ENCODE measurements at regions not wholly inside any gene's neighbourhood (a gene's known extent, or its start where the extent isn't known, plus 50 kb on each side); places are given as distances from the start of the nearest gene placed in this dataset.
"Not testable (repeated sequence)": the region's sequence is repeated elsewhere in the genome, so short reads cannot be mapped to it uniquely, and the experiment has no call there.

GRCh38 chr6:3618642-3619041, 132.9 kb downstream of the PXDC1 start:
- DNase-seq (ENCODE audit: low read depth, low spot score) = no peak
- H3K4me3 ChIP-seq (ENCODE audit: low read depth, low read length) = no peak overlapping the region
- POLR2A ChIA-PET = no interaction called here
- no peak for TF ChIP-seq CTCF (IDR thresholded peaks at IDR 0.05; ENCODE audit: insufficient read depth, low read length, missing control alignments)
- CTCF ChIA-PET = no interaction called here

DNA sequence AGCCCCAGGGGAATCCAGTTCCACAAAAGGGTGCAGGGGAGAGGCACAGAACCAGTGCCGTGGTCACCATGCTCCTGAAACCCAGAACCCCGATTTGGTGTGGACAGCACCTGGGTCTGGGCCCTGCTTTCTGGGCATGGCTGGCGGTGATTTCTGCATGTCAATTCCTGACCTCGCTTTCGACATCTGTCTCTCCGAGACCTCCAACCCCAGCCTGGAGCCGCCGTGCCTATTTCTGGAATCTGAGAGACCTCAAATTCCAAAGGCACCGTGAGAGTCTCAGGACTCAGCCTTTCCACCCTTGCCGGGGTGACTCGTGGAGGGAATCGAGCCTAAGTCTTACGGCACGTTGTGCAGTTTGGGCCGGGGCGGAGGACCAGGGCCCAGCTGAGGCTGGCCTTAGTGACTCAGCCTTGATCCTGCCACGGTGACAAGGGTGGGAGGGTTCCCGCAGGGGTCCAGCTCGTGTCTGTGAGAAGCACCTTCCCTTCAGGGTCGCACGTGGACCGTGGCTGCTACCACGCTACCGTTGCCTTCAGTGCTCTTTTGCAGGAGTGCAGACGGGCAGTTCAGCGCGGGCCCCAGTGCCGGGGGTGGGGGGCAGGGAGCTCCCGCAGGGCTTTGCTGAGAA, 133.7 kb downstream of the PXDC1 start:
- CTCF ChIA-PET = no interaction called here
- H3K4me3 ChIP-seq (ENCODE audit: low read depth, low read length) = no peak overlapping the region
- TF ChIP-seq CTCF (IDR thresholded peaks at IDR 0.05; ENCODE audit: insufficient read depth, low read length, missing control alignments) = no peak
- DNase-seq (ENCODE audit: low read depth, low spot score) = no peak
- POLR2A ChIA-PET = no interaction called here

DNA sequence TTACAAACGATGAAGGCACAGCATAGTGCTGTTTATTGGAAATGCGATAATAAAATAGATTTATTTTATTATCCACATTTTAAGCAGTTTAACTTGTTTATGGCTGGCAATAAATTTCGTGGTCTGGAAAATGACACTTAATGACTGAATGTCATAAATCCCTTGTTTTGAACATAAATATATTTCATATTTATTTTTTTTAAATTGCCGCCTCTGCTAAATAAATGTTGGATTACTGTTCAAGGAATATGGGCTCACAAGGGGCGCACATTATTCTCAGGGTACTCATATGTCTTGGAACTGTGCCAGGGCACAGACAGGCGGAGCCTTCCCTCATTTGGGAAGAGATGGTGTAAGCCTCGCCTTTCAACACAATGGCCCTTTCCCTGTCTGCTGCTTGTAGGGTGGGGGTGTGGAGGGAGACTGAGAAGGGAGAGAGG, 134.3 kb downstream of the PXDC1 start:
- H3K4me3 ChIP-seq (ENCODE audit: low read depth, low read length) = no peak overlapping the region
- no peak for DNase-seq (ENCODE audit: low read depth, low spot score)
- CTCF ChIA-PET = no interaction called here
- no peak for TF ChIP-seq CTCF (IDR thresholded peaks at IDR 0.05; ENCODE audit: insufficient read depth, low read length, missing control alignments)
- POLR2A ChIA-PET = no interaction called here

DNA sequence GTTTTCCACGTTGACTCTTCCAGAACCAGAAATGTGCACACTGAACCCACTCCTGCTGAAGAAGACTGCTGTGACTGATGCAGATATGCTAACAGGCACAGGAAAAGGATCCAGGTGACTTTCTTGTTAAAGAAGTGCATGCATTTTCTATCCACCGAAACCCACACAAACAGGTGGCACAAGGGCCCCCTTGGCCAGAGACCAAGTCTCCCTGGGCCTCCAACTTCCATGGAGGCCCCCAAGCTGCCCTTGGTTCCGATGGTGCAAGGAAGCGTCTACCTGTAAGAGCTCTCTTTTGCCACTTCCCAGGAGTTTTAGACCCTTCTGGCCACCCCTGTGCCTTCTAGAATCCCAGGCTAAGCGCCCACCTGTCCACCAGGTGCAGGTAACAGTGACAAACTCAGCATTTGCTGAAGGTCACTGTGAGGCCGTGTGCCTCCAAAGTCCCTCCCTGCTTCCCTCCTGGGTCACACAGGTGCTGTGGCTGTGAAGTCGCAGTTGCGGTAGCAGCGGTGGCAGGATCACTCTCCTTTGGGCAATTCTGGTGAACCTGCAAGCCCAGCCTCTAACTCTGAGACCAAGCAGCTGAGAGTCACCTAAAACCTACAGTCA, 134.8 kb downstream of the PXDC1 start:
- no peak for DNase-seq (ENCODE audit: low read depth, low spot score)
- no peak for TF ChIP-seq CTCF (IDR thresholded peaks at IDR 0.05; ENCODE audit: insufficient read depth, low read length, missing control alignments)
- no peak overlapping the region for H3K4me3 ChIP-seq (ENCODE audit: low read depth, low read length)
- ChIA-PET POLR2A (no interaction called here), CTCF (no interaction called here)

DNA sequence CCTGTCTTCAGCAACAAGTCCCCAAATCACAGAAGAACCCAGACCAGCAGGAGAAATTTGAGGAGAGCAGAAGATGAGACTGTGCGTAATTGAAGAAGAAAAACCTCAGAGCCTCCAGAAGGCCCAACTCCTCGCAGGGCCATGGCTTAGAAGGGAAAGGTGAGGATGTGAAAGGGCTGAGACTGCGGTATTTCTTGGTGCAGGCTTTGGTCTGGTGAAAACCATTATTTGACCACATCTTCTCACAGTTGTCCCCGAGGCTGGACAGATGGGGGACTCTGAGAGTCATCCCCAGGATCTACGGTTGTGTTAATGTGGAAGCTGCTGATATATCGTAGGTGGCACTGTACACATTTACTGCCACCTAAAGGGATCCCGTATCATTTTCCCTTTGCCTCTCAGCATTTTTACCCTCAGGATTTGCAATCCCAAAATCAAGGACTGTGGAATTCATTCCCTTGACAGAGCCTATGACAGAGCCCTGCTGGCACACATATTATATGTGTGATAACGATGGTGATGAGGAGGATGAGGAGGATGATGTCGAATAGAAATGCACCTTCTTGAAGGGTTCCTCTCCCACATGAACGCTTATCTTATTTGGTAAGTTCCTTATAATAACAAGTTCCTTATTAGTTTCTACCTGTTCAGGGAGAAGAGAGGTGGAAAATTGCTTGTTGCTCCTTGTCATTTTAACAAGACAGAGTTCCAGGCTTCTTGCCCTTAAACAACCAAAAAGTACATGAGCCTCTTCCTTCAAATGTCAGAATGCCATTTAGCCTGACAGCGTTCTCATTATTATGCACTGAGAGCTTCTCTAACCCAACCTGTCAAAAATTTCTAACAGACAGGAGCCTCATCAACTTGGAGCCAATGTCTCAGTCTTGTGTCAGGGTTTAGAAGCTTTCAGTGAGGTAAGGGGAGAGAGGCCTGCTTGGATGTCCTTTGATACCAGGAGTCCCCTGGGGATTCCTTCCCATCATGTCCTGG, 135.8 kb downstream of the PXDC1 start:
- H3K4me3 ChIP-seq (ENCODE audit: low read depth, low read length) = no peak overlapping the region
- TF ChIP-seq CTCF (IDR thresholded peaks at IDR 0.05; ENCODE audit: insufficient read depth, low read length, missing control alignments) = no peak
- DNase-seq (ENCODE audit: low read depth, low spot score) = no peak
- POLR2A ChIA-PET = no interaction called here
- CTCF ChIA-PET = no interaction called here

DNA sequence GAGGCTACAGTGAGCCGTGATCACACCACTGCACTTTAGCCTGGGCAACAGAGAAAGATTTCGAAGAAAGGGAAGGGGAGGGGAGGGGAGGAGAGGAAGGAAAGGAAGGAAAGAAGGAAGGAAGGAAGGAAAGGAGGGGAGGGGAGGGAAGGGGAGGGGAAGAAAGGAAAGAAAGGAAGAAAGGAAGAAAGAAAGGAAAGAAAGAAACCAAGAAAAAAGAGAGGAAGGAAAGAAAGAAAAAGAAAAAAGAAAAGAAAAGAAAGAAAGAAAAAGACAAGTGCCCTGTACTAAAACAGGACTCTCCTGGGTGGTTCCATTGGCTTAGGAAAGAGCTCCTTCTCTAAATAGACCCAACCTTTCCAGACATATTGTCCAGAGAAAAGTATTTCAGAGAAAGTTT, 136.6 kb downstream of the PXDC1 start:
- H3K4me3 ChIP-seq (ENCODE audit: low read depth, low read length) = no peak overlapping the region
- no peak for TF ChIP-seq CTCF (IDR thresholded peaks at IDR 0.05; ENCODE audit: insufficient read depth, low read length, missing control alignments)
- no peak for DNase-seq (ENCODE audit: low read depth, low spot score)
- ChIA-PET CTCF (interaction anchor here (1.1 kb wide), 1 partner anchor 204 kb away, joined by 3 read pairs; no protein-coding TSS in a partner anchor), POLR2A (no interaction called here)

DNA sequence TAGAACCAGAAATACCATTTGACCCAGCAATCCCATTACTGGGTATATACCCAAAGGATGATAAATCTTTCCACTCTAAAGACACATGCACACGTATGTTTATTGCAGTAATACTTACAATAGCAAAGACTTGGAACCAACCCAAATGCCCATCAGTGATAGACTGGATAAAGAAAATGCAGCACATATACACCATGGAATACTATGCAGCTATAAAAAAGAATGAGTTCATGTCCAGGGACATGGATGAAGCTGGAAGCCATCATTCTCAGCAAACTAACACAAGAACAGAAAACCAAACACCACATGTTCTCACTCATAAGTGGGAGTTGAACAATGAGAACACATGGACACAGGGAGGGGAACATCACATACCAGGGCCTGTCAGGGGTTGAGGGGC, 137.9 kb downstream of the PXDC1 start:
- POLR2A ChIA-PET; CTCF ChIA-PET; DNase-seq (ENCODE audit: low read depth, low spot score); H3K4me3 ChIP-seq (ENCODE audit: low read depth, low read length): not testable (repeated sequence)
